NCI-H146 (cell line): ENCODE measurements at regions not wholly inside any gene's neighbourhood (a gene's known extent, or its start where the extent isn't known, plus 50 kb on each side); places are given as distances from the start of the nearest gene placed in this dataset.
"Not testable (repeated sequence)": the region's sequence is repeated elsewhere in the genome, so short reads cannot be mapped to it uniquely, and the experiment has no call there.

Source experiments
- DNase-seq: peaks from one replicate; lab custom pipeline; 2025; lab: John Stamatoyannopoulos, UW

- no peak for DNase-seq
These were observed 119.8 kb upstream of the SLC38A4 start for GRCh38 chr12:46945591-46945990.

DNA sequence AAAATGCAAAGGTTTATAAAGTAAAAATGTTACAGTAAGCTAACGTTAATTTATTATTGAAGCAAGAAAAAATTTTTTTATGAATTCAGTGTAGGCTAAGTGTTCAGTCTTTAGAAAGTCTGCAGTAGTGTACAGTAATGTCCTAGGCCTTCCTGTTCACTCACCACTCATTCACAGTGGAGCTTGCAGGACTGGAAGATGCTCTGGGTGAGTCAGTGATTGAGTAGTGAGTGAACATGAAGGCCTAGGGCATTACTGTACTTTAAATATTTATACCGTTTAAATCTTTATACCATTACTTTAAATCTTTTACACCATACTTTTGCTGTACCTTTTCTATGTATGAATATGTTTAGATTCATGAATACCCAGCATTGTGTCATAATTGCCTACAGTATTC lies 120.3 kb upstream of the SLC38A4 start:
- no peak for DNase-seq

DNA sequence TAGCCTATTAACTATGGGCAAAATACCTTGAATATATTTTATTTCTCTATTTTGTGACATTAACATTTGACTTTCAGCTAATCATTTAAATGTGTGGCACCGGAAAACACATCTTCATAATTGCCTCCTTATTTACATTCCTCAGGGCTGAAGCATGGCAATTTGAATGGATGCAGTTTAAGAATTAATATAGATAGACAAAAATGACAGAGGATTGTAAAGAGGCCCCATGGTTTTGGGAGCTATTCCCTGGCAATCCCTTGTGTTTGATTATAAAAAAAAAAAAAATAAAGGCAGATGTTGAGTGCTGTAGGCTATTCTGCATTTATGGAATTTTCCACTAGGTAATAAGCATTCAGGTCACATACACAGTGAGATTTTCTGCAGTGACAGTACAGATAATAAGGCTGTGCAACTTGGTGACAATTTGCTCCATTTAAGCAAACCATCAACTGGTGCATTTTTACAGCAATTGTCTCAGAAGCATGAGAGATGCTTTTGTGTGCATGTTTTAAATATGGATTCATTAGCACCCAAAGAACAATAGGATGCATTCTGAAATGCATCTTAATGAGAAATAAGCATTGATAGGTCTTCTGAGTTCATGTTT lies 123.2 kb upstream of the SLC38A4 start:
- DNase-seq: no peak

GRCh38 chr12:46950094-46950493 lies 124.3 kb upstream of the SLC38A4 start:
- no peak for DNase-seq

- no peak for DNase-seq
These were observed 126.4 kb upstream of the PCED1B start for GRCh38 chr12:46952880-46953483.

- DNase-seq: no peak
These were observed 122.9 kb upstream of the PCED1B start for GRCh38 chr12:46956451-46957035.

GRCh38 chr12:46958053-46958452 lies 121.4 kb upstream of the PCED1B start:
- DNase-seq: no peak

- no peak for DNase-seq
These were observed 120.7 kb upstream of the PCED1B start for GRCh38 chr12:46958599-46959290.

- no peak for DNase-seq
These were observed 119.9 kb upstream of the PCED1B start for GRCh38 chr12:46959502-46959901.

DNA sequence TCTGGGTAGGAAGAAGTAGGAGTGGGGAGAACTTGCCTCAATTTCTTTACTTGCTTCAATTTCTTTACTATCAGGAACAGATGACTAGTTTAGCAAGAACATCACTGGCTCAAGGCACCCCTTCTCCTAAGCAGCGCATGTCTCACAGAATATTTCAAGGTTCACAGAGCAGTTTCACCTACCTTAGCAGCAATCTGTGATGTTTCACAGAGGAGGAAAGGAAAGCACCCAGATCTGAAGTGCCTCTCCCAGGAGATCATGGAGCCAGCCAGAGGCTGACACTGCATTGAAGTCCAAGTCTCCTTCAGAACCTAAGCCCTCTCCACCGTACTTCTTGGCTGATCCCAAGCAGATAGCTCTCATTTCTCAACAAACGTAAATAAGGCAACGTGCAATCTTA lies 118.7 kb upstream of the PCED1B start:
- no peak for DNase-seq

DNA sequence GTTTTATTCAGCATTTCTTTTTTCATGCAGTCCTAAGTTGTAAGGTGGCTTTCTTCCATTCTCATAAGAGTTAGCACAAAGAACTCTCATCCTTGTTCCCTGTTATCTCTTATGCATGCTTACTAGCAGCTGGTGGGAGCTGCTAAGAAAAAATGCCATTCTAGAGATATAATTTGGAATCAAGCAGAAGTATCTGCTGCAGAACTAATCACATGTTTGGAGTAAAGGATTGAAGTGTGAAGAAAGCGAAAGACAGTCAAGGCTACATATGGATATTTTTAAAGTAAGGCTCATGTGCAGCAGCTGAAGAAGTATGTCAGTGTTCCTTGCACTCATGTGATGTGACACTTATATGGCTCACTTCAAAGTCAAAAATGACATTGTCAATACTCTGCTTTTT lies 116.2 kb upstream of the PCED1B start:
- no peak for DNase-seq

- no peak for DNase-seq
These were observed 115.1 kb upstream of the PCED1B start for GRCh38 chr12:46963977-46964971.

DNA sequence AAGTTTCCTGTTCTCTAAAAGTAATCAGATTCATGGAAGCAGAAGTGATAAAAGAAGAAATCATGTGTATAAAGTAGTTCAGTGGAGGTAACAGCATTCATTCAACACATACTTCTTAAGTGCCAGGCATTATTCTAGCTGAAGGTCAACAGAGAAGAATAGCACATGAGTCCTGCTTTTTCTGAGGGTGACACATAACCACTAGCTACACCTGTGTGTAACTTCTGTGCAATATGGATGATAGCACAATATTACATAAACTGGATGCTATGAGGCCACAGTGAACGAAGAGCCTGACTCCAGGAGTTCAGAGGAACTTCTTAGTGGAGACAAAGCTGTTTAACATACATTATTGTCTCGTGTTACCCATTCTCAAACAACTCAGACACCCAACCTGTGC lies 114.3 kb upstream of the PCED1B start:
- DNase-seq: no peak

DNA sequence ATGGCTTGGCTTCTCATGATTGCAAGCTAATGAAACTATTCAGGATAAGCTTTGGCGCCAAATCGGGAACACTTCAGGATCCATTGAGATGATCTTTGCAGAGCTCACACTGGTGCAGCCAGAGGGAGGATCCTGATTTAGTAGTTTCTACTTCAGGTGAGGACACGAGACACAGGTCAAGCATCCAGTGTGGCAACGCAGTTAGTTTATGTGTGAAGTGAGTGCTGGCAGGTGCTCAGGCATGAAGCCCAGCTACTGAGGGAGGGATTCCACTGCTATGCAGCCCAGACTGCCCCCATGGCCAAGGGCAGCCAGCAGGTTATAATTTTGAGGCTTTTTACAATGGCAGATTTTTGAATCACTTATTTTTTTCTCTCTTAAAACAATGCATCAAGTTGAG lies 113.5 kb upstream of the PCED1B start:
- no peak for DNase-seq

GRCh38 chr12:46970636-46971035 lies 108.8 kb upstream of the PCED1B start:
- DNase-seq: no peak

GRCh38 chr12:46973937-46974336 lies 105.5 kb upstream of the PCED1B start:
- DNase-seq: not testable (repeated sequence)

DNA sequence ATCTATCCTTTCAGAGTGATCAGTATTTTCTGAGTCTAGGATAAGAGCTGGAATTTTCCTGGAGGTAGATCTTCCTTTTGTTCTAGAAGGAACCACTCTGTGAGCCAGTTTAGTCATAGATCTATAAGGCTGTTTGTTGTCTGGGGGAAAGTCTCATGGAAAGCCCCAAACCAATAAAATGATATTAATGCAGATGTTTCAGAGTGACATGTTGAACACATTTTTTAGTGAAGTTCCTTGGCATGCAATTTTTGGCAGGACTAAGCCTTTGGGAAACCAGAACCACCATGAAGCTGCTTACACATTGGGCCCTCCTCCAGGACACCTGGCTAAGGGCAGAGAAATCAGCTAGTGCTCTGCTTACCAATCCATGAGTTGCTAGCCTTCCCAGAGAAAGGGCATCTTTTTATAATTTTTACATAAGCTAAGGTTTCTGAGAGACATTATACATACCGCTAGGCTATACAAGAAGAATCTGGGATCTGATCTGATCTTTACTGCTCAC lies 101.5 kb upstream of the PCED1B start:
- no peak for DNase-seq

DNA sequence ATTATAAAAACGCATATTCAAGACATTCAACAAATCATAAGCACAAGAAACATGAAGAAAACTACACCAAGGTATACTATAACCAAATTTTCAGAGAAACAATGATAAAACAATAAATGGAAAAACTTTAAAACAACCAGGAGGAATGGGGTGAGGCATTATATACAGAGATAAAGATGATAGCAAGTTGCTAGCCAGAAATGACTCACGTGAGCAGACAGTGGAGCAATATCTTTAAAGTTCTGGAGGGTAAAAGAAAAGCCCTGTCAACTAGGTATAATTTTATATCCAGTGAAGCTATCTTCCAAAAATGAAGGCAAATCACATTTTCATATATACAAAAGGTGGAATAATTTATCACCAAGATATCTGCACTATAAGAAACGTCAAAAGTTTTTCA lies 97.8 kb upstream of the PCED1B start:
- DNase-seq: no peak

DNA sequence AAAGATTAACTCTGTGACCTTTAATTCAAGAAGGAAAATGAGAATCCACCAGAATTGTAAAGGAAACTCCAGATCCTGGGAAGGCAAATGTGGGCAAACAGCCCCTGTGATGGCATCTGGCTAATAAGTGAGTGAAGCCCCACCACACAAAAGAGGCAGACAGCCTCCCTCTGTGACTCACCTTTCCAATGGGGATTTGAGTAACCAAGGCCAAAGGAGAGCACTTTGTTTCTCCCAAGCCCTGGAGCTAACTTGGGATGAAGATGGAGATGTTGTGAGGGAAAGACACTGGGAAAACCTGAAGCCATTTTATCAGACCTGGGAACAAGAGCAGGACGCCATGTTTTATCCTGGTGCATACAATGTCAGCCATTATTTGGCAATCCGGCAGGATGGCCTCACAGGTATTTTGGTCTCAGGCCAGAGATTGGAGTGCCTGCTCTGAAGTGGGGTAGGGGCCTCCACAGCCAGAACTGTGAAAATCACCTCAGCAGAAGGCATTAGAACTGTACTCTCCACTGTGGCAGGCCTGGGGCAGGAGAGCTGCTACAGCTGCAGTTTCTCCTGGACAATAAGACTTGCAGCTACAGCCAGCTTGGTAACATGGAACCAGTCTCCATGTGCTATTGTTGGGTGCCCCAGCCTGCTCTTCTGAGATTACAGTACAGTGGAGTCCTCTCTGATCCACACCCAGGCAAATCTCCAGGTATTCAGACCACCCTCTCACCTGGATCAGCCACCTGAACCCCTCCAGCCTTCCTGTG lies 96.6 kb upstream of the PCED1B start:
- no peak for DNase-seq

- DNase-seq: no peak
These were observed 96.0 kb upstream of the PCED1B start for GRCh38 chr12:46983393-46983793.
